ENCODE measurements at regions not wholly inside any gene's neighbourhood (a gene's known extent, or its start where the extent isn't known, plus 50 kb on each side); places are given as distances from the start of the nearest gene placed in this dataset.

DNA sequence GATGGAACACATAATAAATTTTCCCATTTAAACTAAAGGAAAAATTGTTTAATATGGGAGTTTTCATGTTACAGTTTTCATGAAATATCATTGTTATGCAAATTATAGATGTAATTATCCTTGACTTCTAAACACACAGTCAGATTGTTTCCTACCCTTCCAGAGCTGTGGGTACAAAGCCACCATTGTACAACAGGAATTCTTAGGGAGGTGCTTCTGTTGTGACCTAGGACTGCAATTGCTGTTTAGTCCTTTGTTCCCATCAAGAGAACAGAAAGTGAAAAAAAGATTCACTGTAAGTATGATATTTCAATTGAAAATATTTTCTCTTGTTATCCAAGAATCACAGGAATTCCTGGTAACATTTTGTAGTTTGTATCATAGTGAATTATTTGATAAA is 455.3 kb upstream of the NAALADL2 start:
- DNase-seq (ENCODE audit: low read depth): no peak

DNA sequence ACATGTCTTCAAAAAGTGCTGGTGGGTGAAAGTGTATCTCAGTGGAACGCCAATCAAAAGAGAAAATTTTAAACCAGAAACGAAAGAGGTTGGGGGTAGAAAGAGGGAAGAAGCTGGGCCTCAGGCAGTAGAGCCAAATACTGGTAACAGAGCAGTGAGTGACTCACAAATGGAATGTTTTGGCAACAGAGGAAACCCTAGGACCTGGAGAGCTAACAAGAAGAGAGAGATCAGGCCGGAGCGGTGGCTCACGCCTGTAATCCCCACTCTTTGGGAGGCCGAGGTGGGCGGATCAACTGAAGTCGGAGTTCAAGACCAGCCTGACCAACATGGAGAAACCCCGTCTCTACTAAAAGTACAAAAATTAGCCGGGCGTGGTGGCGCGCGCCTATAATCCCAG is 450.8 kb upstream of the NAALADL2 start:
- DNase-seq (ENCODE audit: low read depth): no peak

GRCh38 chr3:174409086-174409743 is 449.9 kb upstream of the NAALADL2 start:
- no peak for DNase-seq (ENCODE audit: low read depth)

DNA sequence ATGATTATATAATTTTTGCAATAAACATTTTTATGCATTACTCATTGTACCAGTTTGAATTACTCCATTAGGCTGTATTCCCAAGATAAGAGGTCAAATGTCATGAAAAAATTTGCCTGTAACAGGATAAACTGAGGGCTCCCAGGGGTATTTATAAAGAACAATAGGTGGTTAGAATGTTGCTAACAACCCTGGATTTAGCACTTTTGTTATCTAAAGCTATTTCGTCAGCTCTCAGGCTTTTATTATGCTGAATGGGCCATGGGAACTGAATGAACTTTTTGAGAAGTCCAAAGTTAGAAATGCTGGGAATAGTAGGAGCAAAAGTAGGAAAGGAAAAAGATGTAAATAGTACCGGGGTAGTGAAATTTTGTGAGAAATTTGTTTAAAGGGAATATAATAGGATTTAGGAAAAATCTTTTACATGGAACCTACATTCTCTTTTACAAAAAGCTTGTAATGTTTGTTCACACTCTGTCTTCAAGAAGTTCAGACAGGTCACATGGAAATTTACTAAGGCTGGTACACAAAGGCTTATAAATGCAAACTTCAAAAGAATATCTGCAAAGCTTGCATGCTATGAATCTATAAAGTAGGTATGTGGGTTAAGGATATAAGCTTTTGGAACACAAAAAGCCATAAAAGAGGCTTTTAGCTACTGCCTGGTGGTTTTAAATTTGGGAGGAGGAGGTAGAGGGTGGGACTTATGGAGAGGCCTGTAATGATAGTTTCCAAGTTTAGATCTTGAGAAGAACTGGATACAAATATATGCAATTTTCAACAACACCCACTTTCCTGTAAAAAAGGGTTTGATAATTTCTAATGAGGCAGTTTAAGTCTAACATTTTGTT is 445.8 kb upstream of the NAALADL2 start:
- DNase-seq (ENCODE audit: low read depth): no peak

GRCh38 chr3:174414902-174415301 is 444.2 kb upstream of the NAALADL2 start:
- no peak for DNase-seq (ENCODE audit: low read depth)

GRCh38 chr3:174417573-174417972 is 441.6 kb upstream of the NAALADL2 start:
- DNase-seq (ENCODE audit: low read depth): no peak

DNA sequence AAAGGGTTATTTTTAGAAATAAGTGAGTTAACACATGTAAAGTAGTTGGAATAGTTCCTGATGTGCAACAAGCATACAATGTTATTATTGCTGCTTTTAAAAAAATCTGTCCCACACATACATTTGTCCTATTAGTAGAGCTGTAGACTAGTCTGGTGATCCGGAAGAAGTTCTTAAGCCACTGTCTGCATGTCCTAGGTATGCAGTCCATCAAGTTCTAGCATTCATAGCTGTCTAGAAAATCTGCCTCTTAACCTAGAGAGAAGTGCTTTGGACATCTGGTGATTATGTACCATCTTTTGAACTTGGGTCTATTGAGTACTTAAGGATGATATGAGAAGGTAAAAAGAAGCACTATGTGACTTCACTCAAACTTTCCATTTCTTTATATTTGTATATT is 439.9 kb upstream of the NAALADL2 start:
- DNase-seq (ENCODE audit: low read depth): no peak

GRCh38 chr3:174423936-174424335 is 435.2 kb upstream of the NAALADL2 start:
- no peak for DNase-seq (ENCODE audit: low read depth)

DNA sequence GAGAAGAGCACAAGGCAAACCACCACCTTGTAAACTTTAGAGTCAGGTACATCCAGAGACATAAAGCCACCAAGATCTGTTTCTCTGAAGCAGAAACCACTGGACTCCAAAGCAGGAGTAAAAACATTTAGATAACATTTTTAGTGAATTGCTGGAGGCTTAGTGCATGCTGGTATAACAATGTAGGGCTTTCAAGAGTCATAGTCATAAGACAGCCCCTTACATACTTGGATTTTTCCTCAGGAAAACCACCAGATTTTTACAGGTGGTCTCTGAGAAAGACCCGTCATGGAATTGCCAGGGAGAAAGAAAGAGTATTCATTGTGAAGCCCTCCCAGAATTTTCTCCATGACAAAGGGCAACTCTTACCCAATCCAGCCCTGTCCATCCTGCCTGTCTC is 434.5 kb upstream of the NAALADL2 start:
- no peak for DNase-seq (ENCODE audit: low read depth)

DNA sequence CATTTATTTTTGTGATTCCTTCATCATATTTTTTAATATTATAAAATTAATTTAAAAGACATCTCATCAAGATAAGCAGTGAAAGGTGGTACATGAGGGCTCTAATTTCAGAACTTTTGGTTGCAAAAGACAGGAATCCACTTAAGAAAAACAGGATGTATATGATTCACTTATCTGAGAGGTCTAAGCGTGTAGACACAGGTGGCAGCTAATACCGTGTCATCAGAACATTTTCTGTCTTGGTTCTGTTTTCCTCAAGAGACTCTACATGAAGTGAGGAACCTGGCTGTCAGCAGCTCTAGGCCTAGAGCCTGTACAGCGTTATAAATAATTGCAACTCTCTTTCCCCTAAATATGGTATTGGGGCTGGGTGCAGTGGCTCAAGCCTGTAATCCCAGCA is 433.7 kb upstream of the NAALADL2 start:
- DNase-seq (ENCODE audit: low read depth): no peak

DNA sequence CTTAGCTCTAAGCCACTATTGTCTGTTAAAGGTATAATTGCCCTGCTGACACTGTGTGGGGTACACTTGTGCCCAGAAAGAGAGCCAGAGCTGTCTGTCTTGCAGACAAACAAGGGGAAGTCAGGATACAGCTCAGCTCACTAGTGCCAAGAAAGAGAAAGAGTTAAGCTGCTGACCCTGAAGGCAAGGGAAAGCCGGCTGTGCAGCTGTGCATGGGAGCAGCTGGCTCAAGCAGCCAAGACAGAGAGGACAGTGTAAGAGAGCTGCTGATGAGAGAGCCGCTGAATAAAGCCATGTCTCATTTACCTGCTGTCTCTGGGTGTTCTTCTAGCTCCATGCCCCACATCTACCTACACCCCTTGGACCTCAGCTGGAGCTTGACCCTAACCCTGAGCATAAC is 428.1 kb upstream of the NAALADL2 start:
- no peak for DNase-seq (ENCODE audit: low read depth)

DNA sequence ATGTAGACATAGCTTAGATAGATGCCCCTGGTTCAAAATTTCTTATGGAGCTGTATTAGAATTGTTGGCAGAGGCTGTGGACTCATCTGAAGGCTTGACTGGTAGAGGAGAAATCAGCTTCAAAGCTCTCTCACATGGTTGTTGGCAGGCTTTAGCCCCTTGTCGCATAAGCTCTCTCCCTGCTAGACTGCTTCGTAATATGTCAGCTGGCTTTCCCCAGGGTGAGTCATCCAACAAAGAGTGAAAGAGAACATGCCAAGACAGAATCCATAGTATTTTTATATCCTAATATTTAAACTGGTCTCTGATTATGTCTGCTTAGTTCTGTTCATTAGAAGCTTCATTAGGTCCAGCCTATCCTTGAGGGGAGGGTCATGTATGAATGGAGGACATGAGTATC is 427.4 kb upstream of the NAALADL2 start:
- DNase-seq (ENCODE audit: low read depth): no peak

- DNase-seq (ENCODE audit: low read depth): no peak
Measured at GRCh38 chr3:174436367-174436766, 422.8 kb upstream of the NAALADL2 start.

- DNase-seq (ENCODE audit: low read depth): no peak
Measured at GRCh38 chr3:174438501-174439145, 420.5 kb upstream of the NAALADL2 start.

DNA sequence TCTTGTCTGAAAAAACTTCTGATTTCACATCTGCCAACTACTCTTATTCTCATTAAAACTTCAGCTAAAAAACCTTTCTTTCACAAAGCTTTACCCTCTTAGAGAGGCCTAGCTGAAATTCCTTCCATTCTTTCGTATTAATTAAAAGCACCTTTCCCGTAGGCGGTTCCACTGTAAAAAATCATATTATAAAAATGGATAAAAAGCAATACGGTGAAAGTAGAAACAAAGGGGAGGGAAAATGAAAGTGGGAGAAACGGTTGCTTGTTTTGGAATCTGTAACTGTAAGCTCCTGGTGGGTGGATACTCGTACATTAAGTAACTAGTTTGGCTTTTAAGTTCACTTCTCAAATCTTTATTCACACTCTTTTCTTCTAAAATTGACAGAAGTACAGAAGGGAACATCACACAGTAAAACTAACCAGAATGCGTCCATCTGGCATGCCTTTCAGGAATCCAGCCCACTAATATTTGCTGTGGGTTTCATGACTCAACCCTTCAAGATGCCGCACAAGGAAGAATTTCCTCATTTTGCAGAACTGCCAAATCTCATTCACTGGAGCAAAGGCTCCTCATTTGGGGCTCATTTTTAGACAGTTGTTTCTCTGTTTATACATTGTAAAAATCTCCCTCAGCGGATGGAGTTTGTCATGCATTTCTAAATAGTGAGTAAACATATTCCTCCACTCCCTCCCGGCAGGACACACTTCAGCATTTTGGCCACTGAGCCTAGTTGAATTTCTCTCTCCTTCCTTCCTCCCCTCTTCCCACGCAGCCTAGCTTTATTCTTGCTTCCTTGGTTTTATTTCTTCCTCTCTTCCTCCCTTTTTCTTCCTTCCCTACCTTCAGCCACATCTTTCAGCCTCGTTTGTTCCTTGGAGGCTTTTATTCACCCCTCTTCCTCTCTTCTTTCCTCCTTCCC is 419.5 kb upstream of the NAALADL2 start:
- no peak for DNase-seq (ENCODE audit: low read depth)

DNA sequence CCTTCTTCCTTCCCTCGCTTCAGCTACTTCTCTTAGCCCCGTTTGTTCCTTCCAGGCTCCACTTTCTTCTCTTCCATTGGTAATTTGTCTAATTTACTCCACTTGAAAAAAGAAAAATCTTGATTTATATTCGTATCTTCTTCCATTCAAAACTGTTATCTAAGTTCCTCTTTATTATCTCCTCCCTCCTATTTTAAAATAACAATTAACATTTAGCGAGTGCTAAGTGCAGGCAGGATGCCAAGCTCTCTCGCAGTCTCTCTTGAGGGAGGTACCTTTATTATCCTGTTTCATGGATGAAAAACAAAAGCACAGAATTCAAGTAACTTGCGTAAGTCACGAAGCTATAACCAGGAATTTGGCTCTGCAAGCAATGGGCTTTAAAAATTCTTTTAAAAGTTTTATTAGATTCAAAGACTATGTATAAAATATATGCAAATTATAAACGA is 418.9 kb upstream of the NAALADL2 start:
- no peak for DNase-seq (ENCODE audit: low read depth)

- peak; percentile 25 for DNase-seq (ENCODE audit: low read depth)
Measured at GRCh38 chr3:174440741-174441587, 418.2 kb upstream of the NAALADL2 start.

GRCh38 chr3:174441588-174442301 is 417.4 kb upstream of the NAALADL2 start:
- no peak for DNase-seq (ENCODE audit: low read depth)

- no peak for DNase-seq (ENCODE audit: low read depth)
Measured at GRCh38 chr3:174442302-174442682, 416.8 kb upstream of the NAALADL2 start.

GRCh38 chr3:174444391-174444790 is 414.7 kb upstream of the NAALADL2 start:
- no peak for DNase-seq (ENCODE audit: low read depth)
